OCI-LY7 (cell line): ENCODE measurements at regions not wholly inside any gene's neighbourhood (a gene's known extent, or its start where the extent isn't known, plus 50 kb on each side); places are given as distances from the start of the nearest gene placed in this dataset.

Source experiments
- BruUV-seq: library from RNA; stranded (reverse); fragments of 400-500 nt; replicated peaks from 2 replicates; lab custom pipeline; 2021; lab: Mats Ljungman, UMichigan
- CTCF ChIA-PET: fragments of 300-600 bp; sonication (Branson Sonifier 250); formaldehyde crosslinking; loops from one replicate; lab custom pipeline; 2022; ENCODE audit warnings: antibody characterized with exemption; ENCODE audit not compliant: unreplicated experiment; lab: Charles Lee
- POLR2A ChIA-PET: fragments of 300-600 bp; sonication (Branson Sonifier 250); formaldehyde crosslinking; loops from one replicate; lab custom pipeline; 2022; ENCODE audit warnings: antibody characterized with exemption; lab: Charles Lee
- DNase-seq: peaks from one replicate; pipeline ENCODE4 v3.0.0-alpha.2; 2015; ENCODE audit warnings: low spot score
- H2AFZ ChIP-seq: fragments of 200-600 bp; sonication (generic), shearing (Covaris generic); 2 replicates; pipeline ENCODE4 v1.6.1; 2014; ENCODE audit warnings: mild to moderate bottlenecking, antibody characterized with exemption, low read length, moderate library complexity
- H3K27ac ChIP-seq: fragments of 200-600 bp; sonication (generic); 2 replicates; pipeline ENCODE4 v1.5.1; 2014; ENCODE audit warnings: mixed run types, low read depth, mild to moderate bottlenecking, moderate library complexity, low read length, inconsistent platforms; ENCODE audit not compliant: poor library complexity, severe bottlenecking
- H3K36me3 ChIP-seq: fragments of 200-600 bp; sonication (generic); 2 replicates; pipeline ENCODE4 v1.6.1; 2014; ENCODE audit warnings: mild to moderate bottlenecking, antibody characterized with exemption, low read length, moderate library complexity, mixed read lengths; ENCODE audit not compliant: insufficient read depth
- H3K4me1 ChIP-seq: fragments of 200-600 bp; sonication (generic); 2 replicates; pipeline ENCODE4 v1.5.1; 2014; ENCODE audit warnings: mild to moderate bottlenecking, low read length; ENCODE audit not compliant: insufficient read depth, poor library complexity, severe bottlenecking
- H3K4me2 ChIP-seq: fragments of 200-600 bp; sonication (generic); 2 replicates; pipeline ENCODE4 v1.6.1; 2014; ENCODE audit warnings: mild to moderate bottlenecking, low read length
- H3K4me3 ChIP-seq: fragments of 200-600 bp; sonication (generic); 2 replicates; pipeline ENCODE4 v1.5.1; 2014; ENCODE audit warnings: mild to moderate bottlenecking, low read depth, low read length; ENCODE audit not compliant: poor library complexity, severe bottlenecking
- H3K79me2 ChIP-seq: fragments of 200-600 bp; sonication (generic); 2 replicates; pipeline ENCODE4 v1.6.1; 2016; ENCODE audit warnings: low read depth, mild to moderate bottlenecking, low read length, moderate library complexity, mixed read lengths; ENCODE audit not compliant: insufficient read depth
- H3K9me2 ChIP-seq: fragments of 200-600 bp; sonication (generic); 2 replicates; pipeline ENCODE4 v1.6.1; 2016; ENCODE audit warnings: mild to moderate bottlenecking, low read length, mixed read lengths; ENCODE audit not compliant: insufficient read depth
- H3K9me3 ChIP-seq: fragments of 200-600 bp; sonication (generic); 2 replicates; pipeline ENCODE4 v1.6.1; 2014; ENCODE audit warnings: mild to moderate bottlenecking, mixed run types, low read length, mixed read lengths
- H4K20me1 ChIP-seq: fragments of 200-600 bp; sonication (generic); 2 replicates; pipeline ENCODE4 v1.6.1; 2014; ENCODE audit warnings: mild to moderate bottlenecking, antibody characterized with exemption, low read length, moderate library complexity, mixed read lengths; ENCODE audit not compliant: insufficient read depth
- EZH2phosphoT487 ChIP-seq: fragments of 200-600 bp; sonication (generic); IDR thresholded peaks from 2 replicates; pipeline ENCODE4 v1.6.1; 2018; ENCODE audit warnings: low read depth, borderline replicate concordance, mild to moderate bottlenecking, mixed run types, antibody characterized with exemption, low read length, moderate library complexity, mixed read lengths
- intact Hi-C: fragments of 100-400 bp; cut with micrococcal nuclease; formaldehyde crosslinking; loops from one replicate; pipeline ENCODE4 v1.10.0; 2022; ENCODE audit not compliant: unreplicated experiment
- TF ChIP-seq, protein P1 (sequence below): fragments of 200-600 bp; sonication (generic); conservative IDR thresholded peaks from 2 replicates; pipeline ENCODE4 v1.5.1; 2014; ENCODE audit warnings: mild to moderate bottlenecking, antibody characterized with exemption, low read length, moderate library complexity, mixed read lengths

DNA sequence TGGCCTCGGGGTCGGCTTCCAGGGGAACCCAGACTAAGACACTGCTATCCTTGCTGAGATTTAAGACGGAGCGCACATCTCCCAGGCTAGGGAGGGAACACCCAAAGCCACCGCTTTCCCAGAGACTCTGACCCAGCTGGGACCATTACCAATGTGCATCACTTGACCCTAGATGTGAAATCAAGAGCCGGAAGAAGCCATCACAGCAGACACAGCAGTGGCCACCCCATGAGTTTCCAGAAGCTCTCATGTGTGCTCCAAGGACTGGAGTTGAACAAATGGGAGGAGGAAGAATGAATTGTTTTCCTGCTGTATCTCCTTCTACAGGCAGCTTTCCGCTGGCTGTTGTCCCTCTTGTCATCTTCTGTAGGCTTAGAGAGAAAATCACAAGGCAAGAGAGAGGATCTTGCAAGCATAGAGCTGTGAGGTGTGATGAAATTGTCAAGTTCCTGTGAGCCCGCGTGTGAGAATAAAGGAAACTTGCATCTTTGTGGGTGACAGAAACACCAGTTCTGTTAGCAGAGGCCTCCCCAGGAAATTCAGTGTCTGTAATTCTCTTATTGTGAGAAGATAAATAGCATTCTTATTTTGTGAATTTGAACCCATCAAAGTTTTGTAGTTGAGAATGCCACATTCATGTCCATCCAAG lies 711.8 kb downstream of the UQCRFS1 start:
- no peak overlapping the region for H2AFZ ChIP-seq
- no peak overlapping the region for H3K27ac ChIP-seq
- intact Hi-C loops = no loop called here
- H3K79me2 ChIP-seq = no peaks in the 10 kb centered on the region
- H3K9me2 ChIP-seq = no peaks in the 10 kb centered on the region
- H3K4me2 ChIP-seq = no peak overlapping the region
- no peaks in the 10 kb centered on the region for H3K36me3 ChIP-seq
- H4K20me1 ChIP-seq = no peaks in the 10 kb centered on the region
- H3K9me3 ChIP-seq = no peaks in the 10 kb centered on the region
- TF ChIP-seq, protein P1, sequence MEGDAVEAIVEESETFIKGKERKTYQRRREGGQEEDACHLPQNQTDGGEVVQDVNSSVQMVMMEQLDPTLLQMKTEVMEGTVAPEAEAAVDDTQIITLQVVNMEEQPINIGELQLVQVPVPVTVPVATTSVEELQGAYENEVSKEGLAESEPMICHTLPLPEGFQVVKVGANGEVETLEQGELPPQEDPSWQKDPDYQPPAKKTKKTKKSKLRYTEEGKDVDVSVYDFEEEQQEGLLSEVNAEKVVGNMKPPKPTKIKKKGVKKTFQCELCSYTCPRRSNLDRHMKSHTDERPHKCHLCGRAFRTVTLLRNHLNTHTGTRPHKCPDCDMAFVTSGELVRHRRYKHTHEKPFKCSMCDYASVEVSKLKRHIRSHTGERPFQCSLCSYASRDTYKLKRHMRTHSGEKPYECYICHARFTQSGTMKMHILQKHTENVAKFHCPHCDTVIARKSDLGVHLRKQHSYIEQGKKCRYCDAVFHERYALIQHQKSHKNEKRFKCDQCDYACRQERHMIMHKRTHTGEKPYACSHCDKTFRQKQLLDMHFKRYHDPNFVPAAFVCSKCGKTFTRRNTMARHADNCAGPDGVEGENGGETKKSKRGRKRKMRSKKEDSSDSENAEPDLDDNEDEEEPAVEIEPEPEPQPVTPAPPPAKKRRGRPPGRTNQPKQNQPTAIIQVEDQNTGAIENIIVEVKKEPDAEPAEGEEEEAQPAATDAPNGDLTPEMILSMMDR = no peak
- no peak for TF ChIP-seq EZH2phosphoT487
- CTCF ChIA-PET = no interaction called here
- BruUV-seq = no TSS peak
- H3K4me3 ChIP-seq = no peak overlapping the region
- DNase-seq = no peak
- POLR2A ChIA-PET = interaction anchor here (1.1 kb wide), 1 partner anchor 837 kb away, joined by 3 read pairs; no protein-coding TSS in a partner anchor
- H3K4me1 ChIP-seq = peaks cover 9% of the 10 kb centered on the region

DNA sequence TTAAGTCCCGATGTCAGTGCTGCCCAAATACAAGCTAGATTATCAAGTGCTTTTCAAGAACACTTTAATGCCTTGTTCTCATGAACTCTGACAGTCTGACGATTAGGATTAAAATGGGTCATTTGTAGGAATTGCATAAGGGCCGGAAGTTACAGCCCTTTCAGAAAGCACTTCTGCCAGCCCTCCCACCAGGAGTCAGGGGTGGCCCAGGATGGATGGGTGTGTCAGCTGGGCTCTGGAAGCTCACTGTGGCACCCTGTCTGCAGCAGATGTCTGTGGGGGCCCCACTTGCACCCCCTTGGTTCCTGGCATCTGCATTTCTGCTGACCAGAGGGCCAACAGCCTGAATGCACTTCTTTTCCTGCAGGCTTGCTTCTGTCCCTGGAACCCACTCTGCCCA lies 712.7 kb downstream of the UQCRFS1 start:
- no peak for DNase-seq
- Histone ChIP-seq H3K4me1 (peaks cover 9% of the 10 kb centered on the region), H3K4me3 (no peak overlapping the region), H2AFZ (no peak overlapping the region), H3K79me2 (no peaks in the 10 kb centered on the region), H3K36me3 (no peaks in the 10 kb centered on the region), H3K9me2 (no peaks in the 10 kb centered on the region), H3K4me2 (no peak overlapping the region), H3K27ac (no peak overlapping the region), H4K20me1 (no peaks in the 10 kb centered on the region), H3K9me3 (no peaks in the 10 kb centered on the region)
- TF ChIP-seq, protein P1 = no peak
- TF ChIP-seq EZH2phosphoT487 = no peak
- POLR2A ChIA-PET = interaction anchor here (1.1 kb wide), 1 partner anchor 837 kb away, joined by 3 read pairs; no protein-coding TSS in a partner anchor
- no TSS peak for BruUV-seq
- CTCF ChIA-PET = no interaction called here
- intact Hi-C loops = no loop called here

DNA sequence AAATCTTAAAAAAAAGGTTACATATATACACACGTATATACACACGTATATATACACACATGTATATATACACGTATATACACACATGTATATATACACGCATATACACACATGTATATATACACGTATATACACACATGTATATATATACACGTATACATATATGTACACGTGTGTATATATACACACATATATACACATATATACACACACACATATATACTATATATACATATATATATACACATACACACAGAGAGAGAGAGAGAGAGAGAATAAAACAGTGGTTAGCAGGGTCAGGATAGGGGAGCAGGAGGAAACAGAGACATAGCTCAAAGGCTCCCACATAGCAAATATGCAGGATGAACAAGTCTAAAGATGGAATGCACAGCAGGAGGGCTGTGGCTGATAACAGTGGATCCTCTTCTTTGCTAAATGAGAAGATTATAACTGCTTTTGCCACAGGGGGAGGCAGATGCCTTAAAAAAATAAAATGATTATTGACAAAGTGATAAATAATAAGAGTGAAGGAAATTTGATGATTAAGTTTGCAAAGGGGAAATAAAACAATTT lies 714.5 kb downstream of the UQCRFS1 start:
- Histone ChIP-seq H4K20me1 (no peaks in the 10 kb centered on the region), H3K79me2 (no peaks in the 10 kb centered on the region), H3K27ac (no peak overlapping the region), H3K4me2 (no peak overlapping the region), H3K9me2 (no peaks in the 10 kb centered on the region), H3K4me1 (peaks cover 9% of the 10 kb centered on the region), H3K36me3 (no peaks in the 10 kb centered on the region), H2AFZ (no peak overlapping the region), H3K4me3 (no peak overlapping the region), H3K9me3 (no peaks in the 10 kb centered on the region)
- CTCF ChIA-PET = no interaction called here
- no peak for DNase-seq
- intact Hi-C loops = no loop called here
- POLR2A ChIA-PET = no interaction called here
- no TSS peak for BruUV-seq
- no peak for TF ChIP-seq EZH2phosphoT487
- TF ChIP-seq, protein P1 = no peak
